ENCODE measurements at regions not wholly inside any gene's neighbourhood (a gene's known extent, or its start where the extent isn't known, plus 50 kb on each side); places are given as distances from the start of the nearest gene placed in this dataset.

DNA sequence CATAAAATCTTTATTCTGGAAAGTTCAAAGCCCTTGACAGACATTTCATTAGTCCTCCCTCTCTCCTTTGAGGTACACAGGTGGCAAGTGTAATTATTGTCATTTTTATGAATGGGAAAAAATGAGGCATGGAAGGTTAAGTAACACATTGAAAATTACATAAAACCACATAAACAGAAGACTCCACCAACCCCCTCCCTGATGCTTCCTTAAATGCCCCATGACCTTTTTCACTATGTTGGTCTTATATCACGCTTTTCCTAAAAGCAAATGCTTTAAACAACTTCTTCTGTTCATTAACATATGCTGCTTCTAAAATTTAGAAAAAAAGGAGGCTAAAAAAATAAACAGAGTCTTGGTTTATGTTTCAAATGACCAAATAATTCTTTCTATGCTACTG is 648.4 kb downstream of the PTPRC start:
- no peaks in the 10 kb centered on the region for H3K36me3 ChIP-seq (replicated peaks in 1 of 2; ENCODE audit: control insufficient read depth in 1 of 2, insufficient read depth in 2 of 2, low read length in 2 of 2)
- ATAC-seq: no peak
- no peak overlapping the region for H3K27ac ChIP-seq (ENCODE audit: extremely low read length, insufficient read depth, low read length)
- H3K4me2 ChIP-seq (ENCODE audit: low read depth, low read length): no peak overlapping the region
- in situ Hi-C loops (cut with HindIII; ENCODE audit: extremely low pct_ligation_motif_present, low pct_unique_long_range_greater_than_20kb) (no loop called here), intact Hi-C loops (cut with micrococcal nuclease; ENCODE audit: unreplicated experiment) (no loop called here)
- no peak overlapping the region for H3K4me3 ChIP-seq (replicated peaks in 1 of 3; ENCODE audit: insufficient read depth in 1 of 3, low read depth in 2 of 3, low read length in 3 of 3)
- H3K4me1 ChIP-seq (ENCODE audit: insufficient read depth, low read length): no peaks in the 10 kb centered on the region
- no peak overlapping the region for H2AFZ ChIP-seq (ENCODE audit: low read length)
- no peak for DNase-seq (ENCODE audit: low spot score)
- no peaks in the 10 kb centered on the region for H3K9me3 ChIP-seq (ENCODE audit: low read length)
- no peaks in the 10 kb centered on the region for H3K79me2 ChIP-seq (ENCODE audit: insufficient read depth, low read length)
- WGBS (ENCODE audit: low lambda C conversion rate): 0% methylated on average over 1 of the region's 1 CpG
- FAIRE-seq: no peak
- H4K20me1 ChIP-seq (ENCODE audit: insufficient read depth, low read length): no peaks in the 10 kb centered on the region
- H3K27me3 ChIP-seq (ENCODE audit: control insufficient read depth in 1 of 2, insufficient read depth in 2 of 2, low read length in 2 of 2): no peaks in the 10 kb centered on the region
- H3K9ac ChIP-seq (ENCODE audit: insufficient read depth, low read depth, low read length): no peak overlapping the region
- no TSS peak for BruUV-seq (replicated peaks)
- POLR2A ChIA-PET: no interaction called here
- CTCF ChIA-PET (ENCODE audit: low intra/inter-chr PET ratio, low total read pairs): no interaction called here
- TF ChIP-seq ARNT (IDR thresholded peaks at IDR 0.05): no peak
- TF ChIP-seq, protein P1, sequence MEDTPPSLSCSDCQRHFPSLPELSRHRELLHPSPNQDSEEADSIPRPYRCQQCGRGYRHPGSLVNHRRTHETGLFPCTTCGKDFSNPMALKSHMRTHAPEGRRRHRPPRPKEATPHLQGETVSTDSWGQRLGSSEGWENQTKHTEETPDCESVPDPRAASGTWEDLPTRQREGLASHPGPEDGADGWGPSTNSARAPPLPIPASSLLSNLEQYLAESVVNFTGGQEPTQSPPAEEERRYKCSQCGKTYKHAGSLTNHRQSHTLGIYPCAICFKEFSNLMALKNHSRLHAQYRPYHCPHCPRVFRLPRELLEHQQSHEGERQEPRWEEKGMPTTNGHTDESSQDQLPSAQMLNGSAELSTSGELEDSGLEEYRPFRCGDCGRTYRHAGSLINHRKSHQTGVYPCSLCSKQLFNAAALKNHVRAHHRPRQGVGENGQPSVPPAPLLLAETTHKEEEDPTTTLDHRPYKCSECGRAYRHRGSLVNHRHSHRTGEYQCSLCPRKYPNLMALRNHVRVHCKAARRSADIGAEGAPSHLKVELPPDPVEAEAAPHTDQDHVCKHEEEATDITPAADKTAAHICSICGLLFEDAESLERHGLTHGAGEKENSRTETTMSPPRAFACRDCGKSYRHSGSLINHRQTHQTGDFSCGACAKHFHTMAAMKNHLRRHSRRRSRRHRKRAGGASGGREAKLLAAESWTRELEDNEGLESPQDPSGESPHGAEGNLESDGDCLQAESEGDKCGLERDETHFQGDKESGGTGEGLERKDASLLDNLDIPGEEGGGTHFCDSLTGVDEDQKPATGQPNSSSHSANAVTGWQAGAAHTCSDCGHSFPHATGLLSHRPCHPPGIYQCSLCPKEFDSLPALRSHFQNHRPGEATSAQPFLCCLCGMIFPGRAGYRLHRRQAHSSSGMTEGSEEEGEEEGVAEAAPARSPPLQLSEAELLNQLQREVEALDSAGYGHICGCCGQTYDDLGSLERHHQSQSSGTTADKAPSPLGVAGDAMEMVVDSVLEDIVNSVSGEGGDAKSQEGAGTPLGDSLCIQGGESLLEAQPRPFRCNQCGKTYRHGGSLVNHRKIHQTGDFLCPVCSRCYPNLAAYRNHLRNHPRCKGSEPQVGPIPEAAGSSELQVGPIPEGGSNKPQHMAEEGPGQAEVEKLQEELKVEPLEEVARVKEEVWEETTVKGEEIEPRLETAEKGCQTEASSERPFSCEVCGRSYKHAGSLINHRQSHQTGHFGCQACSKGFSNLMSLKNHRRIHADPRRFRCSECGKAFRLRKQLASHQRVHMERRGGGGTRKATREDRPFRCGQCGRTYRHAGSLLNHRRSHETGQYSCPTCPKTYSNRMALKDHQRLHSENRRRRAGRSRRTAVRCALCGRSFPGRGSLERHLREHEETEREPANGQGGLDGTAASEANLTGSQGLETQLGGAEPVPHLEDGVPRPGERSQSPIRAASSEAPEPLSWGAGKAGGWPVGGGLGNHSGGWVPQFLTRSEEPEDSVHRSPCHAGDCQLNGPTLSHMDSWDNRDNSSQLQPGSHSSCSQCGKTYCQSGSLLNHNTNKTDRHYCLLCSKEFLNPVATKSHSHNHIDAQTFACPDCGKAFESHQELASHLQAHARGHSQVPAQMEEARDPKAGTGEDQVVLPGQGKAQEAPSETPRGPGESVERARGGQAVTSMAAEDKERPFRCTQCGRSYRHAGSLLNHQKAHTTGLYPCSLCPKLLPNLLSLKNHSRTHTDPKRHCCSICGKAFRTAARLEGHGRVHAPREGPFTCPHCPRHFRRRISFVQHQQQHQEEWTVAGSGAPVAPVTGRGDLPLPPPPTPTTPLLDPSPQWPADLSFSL (CRISPR knock-in tag; IDR thresholded peaks at IDR 0.05): no peak
- no peak for TF ChIP-seq HNRNPLL (IDR thresholded peaks at IDR 0.05; ENCODE audit: low read depth, low read length, poor library complexity, severe bottlenecking)
- no peak for TF ChIP-seq ZNF616 (CRISPR knock-in tag; IDR thresholded peaks at IDR 0.05; ENCODE audit: low read depth)
- no peak for TF ChIP-seq FUBP1 (CRISPR knock-in tag; IDR thresholded peaks at IDR 0.05; ENCODE audit: borderline replicate concordance)
- TF ChIP-seq ZNF572 (CRISPR knock-in tag; IDR thresholded peaks at IDR 0.05): no peak
- TF ChIP-seq JDP2 (CRISPR knock-in tag; IDR thresholded peaks at IDR 0.05; ENCODE audit: borderline replicate concordance): no peak
- no peak for TF ChIP-seq SMAD3 (CRISPR knock-in tag; IDR thresholded peaks at IDR 0.05)
- TF ChIP-seq, protein P2, sequence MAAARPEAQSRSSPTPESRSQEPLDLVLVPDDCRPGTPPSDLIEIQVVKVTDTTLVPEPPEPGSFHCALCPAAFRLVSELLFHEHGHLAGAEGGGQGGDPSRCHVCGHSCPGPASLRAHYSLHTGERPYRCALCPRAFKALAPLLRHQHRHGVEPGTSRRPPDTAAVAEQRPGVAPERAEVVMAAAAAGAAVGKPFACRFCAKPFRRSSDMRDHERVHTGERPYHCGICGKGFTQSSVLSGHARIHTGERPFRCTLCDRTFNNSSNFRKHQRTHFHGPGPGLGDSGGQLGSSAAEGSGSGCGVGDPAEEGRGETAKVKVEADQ (CRISPR knock-in tag; IDR thresholded peaks at IDR 0.05; ENCODE audit: borderline replicate concordance): no peak
- no peak for TF ChIP-seq ZSCAN20 (CRISPR knock-in tag; IDR thresholded peaks at IDR 0.05; ENCODE audit: borderline replicate concordance)
- no peak for TF ChIP-seq ZSCAN9 (CRISPR knock-in tag; IDR thresholded peaks at IDR 0.05; ENCODE audit: borderline replicate concordance)
- TF ChIP-seq ZNF382 (CRISPR knock-in tag; IDR thresholded peaks at IDR 0.05; ENCODE audit: borderline replicate concordance): no peak
- TF ChIP-seq ZNF33A (CRISPR knock-in tag; IDR thresholded peaks at IDR 0.05; ENCODE audit: borderline replicate concordance): no peak
